ENCODE measurements at regions not wholly inside any gene's neighbourhood (a gene's known extent, or its start where the extent isn't known, plus 50 kb on each side); places are given as distances from the start of the nearest gene placed in this dataset.
"Not testable (repeated sequence)": the region's sequence is repeated elsewhere in the genome, so short reads cannot be mapped to it uniquely, and the experiment has no call there.

DNA sequence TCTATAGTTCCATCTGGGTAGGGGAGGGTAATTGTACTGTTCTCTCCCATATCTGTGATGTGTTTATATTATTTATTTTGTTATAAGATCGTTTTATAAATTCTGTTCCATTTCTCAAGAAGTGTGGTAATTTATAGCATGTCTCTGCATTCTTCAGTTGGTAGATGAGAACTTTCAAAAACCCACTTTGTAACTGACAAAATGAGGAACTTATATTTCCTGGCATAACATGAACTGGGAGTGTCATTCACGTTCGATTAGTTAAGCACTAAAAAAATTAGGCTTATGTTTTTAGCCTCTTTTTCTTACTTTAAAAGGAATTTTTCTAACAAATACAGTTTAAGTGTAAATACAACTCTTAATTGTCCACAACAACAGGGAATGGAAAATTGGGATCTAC is 230.8 kb downstream of the CGGBP1 start:
- Mint-ChIP-seq H3K4me1 (ENCODE audit: unreplicated experiment) (no peaks in the 10 kb centered on the region), H3K27me3 (ENCODE audit: unreplicated experiment) (no peaks in the 10 kb centered on the region), H3K4me3 (ENCODE audit: unreplicated experiment) (no peak overlapping the region), H3K27ac (ENCODE audit: unreplicated experiment) (no peak overlapping the region), H3K36me3 (ENCODE audit: unreplicated experiment) (no peaks in the 10 kb centered on the region), H3K9me3 (ENCODE audit: unreplicated experiment) (no peaks in the 10 kb centered on the region)
- TF ChIP-seq, protein P1, sequence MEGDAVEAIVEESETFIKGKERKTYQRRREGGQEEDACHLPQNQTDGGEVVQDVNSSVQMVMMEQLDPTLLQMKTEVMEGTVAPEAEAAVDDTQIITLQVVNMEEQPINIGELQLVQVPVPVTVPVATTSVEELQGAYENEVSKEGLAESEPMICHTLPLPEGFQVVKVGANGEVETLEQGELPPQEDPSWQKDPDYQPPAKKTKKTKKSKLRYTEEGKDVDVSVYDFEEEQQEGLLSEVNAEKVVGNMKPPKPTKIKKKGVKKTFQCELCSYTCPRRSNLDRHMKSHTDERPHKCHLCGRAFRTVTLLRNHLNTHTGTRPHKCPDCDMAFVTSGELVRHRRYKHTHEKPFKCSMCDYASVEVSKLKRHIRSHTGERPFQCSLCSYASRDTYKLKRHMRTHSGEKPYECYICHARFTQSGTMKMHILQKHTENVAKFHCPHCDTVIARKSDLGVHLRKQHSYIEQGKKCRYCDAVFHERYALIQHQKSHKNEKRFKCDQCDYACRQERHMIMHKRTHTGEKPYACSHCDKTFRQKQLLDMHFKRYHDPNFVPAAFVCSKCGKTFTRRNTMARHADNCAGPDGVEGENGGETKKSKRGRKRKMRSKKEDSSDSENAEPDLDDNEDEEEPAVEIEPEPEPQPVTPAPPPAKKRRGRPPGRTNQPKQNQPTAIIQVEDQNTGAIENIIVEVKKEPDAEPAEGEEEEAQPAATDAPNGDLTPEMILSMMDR (IDR thresholded peaks at IDR 0.05), result no peak
- DNase-seq (ENCODE audit: extremely low spot score, unreplicated experiment), result no peak

DNA sequence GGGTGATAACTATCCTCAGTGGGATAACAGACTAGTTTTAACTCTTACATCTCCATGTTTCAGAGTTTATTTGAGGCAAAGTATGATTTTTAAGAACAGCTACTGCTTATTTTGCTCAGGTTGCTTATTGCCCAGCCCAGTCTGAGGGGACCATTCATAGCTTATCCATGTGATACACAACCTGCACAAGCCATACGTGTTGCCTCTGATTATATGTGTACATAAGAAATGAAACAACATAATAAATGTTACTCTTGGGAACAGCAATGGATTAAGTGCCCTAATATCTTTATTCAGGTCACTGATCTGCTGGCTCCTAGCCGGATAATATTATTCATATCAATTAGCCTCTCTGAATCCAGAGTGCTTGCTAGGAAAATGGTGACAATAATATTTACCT is 236.2 kb downstream of the CGGBP1 start:
- no peak for DNase-seq (ENCODE audit: extremely low spot score, unreplicated experiment)
- Mint-ChIP-seq H3K9me3 (ENCODE audit: unreplicated experiment) (no peaks in the 10 kb centered on the region), H3K27me3 (ENCODE audit: unreplicated experiment) (peaks cover 2% of the 10 kb centered on the region), H3K4me3 (ENCODE audit: unreplicated experiment) (no peak overlapping the region), H3K4me1 (ENCODE audit: unreplicated experiment) (no peaks in the 10 kb centered on the region), H3K27ac (ENCODE audit: unreplicated experiment) (no peak overlapping the region), H3K36me3 (ENCODE audit: unreplicated experiment) (no peaks in the 10 kb centered on the region)
- TF ChIP-seq, protein P1 (IDR thresholded peaks at IDR 0.05), result no peak

DNA sequence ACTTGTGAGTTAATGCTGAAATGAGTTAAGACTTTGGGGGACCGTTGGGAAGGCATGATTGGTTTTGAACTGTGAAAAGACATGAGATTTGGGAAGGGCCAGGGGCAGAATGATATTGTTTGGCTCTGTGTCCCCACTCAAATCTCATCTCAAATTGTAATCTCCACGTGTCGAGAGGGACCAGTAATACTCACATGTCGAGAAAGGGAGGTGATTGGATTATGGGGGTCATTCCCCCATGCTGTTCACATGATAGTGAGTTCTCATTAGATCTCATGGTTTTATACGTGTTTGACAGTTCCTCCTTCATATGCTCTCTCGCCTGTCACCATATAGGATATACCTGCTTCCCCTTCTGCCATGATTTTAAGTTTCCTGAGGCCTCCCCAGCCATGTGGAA is 245.3 kb downstream of the CGGBP1 start:
- H3K27me3 Mint-ChIP-seq (ENCODE audit: unreplicated experiment), result not testable (repeated sequence)

DNA sequence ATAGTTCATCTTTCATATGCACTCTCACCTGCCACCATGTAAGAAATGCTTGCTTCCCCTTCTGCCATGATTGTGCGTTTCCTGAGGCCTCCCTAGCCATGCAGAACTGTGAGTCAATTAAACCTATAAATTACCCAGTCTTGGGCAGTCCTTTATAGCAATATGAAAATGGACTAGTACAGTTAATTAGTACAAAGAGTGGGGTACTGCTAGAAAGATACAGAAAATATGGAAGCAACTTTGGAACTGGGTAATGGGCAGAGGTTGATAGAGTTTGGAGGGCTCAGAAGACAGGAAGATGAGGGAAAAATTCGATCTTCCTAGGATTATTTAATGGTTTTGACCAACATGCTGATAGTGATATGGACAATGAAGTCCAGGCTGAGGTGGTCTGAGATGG is 246.9 kb downstream of the CGGBP1 start:
- H3K9me3 Mint-ChIP-seq (ENCODE audit: unreplicated experiment), result peaks cover 16% of the 10 kb centered on the region
- no peaks in the 10 kb centered on the region for H3K36me3 Mint-ChIP-seq (ENCODE audit: unreplicated experiment)
- TF ChIP-seq, protein P1 (IDR thresholded peaks at IDR 0.05), result no peak
- H3K4me3 Mint-ChIP-seq (ENCODE audit: unreplicated experiment), result no peak overlapping the region
- no peak for DNase-seq (ENCODE audit: extremely low spot score, unreplicated experiment)
- H3K4me1 Mint-ChIP-seq (ENCODE audit: unreplicated experiment), result no peaks in the 10 kb centered on the region
- peaks cover 6% of the 10 kb centered on the region for H3K27me3 Mint-ChIP-seq (ENCODE audit: unreplicated experiment)
- H3K27ac Mint-ChIP-seq (ENCODE audit: unreplicated experiment), result no peak overlapping the region

More for the DNA sequence above, 245.3 kb downstream of the CGGBP1 start:
- not testable (repeated sequence) for H3K36me3 Mint-ChIP-seq (ENCODE audit: unreplicated experiment); H3K27ac Mint-ChIP-seq (ENCODE audit: unreplicated experiment); H3K4me3 Mint-ChIP-seq (ENCODE audit: unreplicated experiment); DNase-seq (ENCODE audit: extremely low spot score, unreplicated experiment); H3K4me1 Mint-ChIP-seq (ENCODE audit: unreplicated experiment)
- peaks cover 16% of the 10 kb centered on the region for H3K9me3 Mint-ChIP-seq (ENCODE audit: unreplicated experiment)

DNA sequence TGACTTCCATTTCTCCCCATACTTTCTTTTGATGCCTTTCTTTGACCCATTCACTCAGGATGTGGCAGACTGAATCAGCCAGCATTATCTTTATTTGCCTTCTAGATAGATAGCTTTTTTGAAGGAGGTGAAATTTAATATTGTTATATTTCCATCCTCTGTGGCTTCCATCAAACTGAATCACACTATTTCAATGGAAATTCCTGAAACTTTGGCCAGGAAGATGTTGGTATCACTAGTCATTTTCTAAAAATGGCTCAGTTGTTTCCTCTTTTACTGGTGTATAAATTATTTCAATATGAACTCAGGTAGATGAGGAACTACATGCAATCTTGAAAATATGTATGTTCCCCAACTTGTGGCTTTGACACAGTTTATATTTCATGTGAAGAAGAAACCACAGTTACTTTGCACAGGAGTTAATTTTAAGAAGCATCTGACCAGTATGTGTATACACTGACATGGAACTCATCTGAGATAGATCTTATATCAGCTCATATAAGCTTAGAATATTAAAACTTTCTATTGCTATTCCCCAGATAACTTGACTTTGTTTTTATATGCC is 248.3 kb downstream of the CGGBP1 start:
- peaks cover 12% of the 10 kb centered on the region for H3K27me3 Mint-ChIP-seq (ENCODE audit: unreplicated experiment)
- no peak overlapping the region for H3K27ac Mint-ChIP-seq (ENCODE audit: unreplicated experiment)
- TF ChIP-seq, protein P1 (IDR thresholded peaks at IDR 0.05), result no peak
- no peak for DNase-seq (ENCODE audit: extremely low spot score, unreplicated experiment)
- no peak overlapping the region for H3K4me3 Mint-ChIP-seq (ENCODE audit: unreplicated experiment)
- no peaks in the 10 kb centered on the region for H3K4me1 Mint-ChIP-seq (ENCODE audit: unreplicated experiment)
- H3K9me3 Mint-ChIP-seq (ENCODE audit: unreplicated experiment), result peaks cover 16% of the 10 kb centered on the region
- no peaks in the 10 kb centered on the region for H3K36me3 Mint-ChIP-seq (ENCODE audit: unreplicated experiment)

DNA sequence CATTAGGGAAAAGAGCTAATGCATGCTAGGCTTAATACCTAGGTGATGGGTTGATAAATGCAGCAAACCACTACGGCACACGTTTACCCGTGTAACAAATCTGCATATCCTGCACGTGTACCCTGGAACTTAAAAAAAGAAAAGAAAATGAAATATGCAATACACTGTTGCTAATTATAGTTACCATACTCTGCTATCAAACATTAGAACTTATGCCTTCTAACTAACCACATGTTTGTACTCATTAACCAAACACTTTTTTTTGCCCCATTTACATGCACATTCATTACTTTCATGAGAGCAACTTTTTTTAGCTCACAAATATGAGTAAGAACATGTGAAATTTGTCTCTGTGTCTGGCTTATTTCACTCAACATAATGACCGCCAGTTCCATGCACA is 253.1 kb downstream of the CGGBP1 start:
- Mint-ChIP-seq H3K4me1 (ENCODE audit: unreplicated experiment) (no peaks in the 10 kb centered on the region), H3K27me3 (ENCODE audit: unreplicated experiment) (peaks cover 24% of the 10 kb centered on the region), H3K4me3 (ENCODE audit: unreplicated experiment) (no peak overlapping the region), H3K27ac (ENCODE audit: unreplicated experiment) (no peak overlapping the region), H3K36me3 (ENCODE audit: unreplicated experiment) (no peaks in the 10 kb centered on the region), H3K9me3 (ENCODE audit: unreplicated experiment) (no peaks in the 10 kb centered on the region)
- TF ChIP-seq, protein P1 (IDR thresholded peaks at IDR 0.05), result no peak
- no peak for DNase-seq (ENCODE audit: extremely low spot score, unreplicated experiment)

Data from osteocyte (in vitro differentiated cells).